Amygdala (tissue), 56 donors: ENCODE measurements at regions not wholly inside any gene's neighbourhood (a gene's known extent, or its start where the extent isn't known, plus 50 kb on each side); places are given as distances from the start of the nearest gene placed in this dataset.
A peak's percentile ranks its signal among the peaks of the same experiment; 100 is the strongest.

Source experiments
- DNase-seq, 56 donors: peaks; one replicate each; lab custom pipeline; 2025; lab: John Stamatoyannopoulos, UW

DNA sequence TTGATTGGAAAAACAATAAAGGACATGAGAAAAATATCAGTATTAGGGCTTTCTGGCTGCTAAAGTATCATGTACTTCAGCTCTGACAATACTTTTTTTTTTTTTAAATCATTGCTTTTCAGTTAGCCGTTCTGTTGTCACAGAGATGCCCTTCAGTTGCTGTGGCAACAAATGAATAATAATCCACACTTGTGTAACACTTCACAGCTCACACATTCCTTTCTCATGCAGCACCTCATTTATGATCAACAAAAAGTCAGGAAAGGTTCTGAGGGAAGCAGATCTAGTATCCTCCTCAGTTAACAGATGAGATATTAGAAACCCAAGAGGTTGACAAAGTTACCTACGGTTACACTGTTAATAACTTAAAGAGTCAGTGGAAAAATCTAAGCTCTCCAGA lies 444.2 kb upstream of the SLIT2 start:
- no peak for DNase-seq

DNA sequence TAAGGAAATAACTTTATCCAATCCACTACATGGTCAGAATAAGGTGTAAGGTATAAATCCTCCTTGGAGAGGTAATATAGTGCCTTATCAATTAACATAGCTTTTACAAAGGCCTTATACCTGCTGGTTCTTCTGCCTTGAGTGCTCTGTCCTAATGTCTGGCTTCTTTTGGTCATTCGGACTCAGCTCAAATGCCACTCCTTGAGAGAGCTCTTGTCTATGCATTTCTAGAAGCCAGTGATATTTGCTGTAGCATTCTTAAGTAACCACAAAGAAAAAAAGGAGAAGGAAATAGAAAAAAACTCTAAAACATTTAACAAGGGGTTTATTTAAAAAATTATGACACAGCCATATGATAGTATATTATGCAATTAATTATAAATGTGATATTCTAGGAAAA lies 444.8 kb upstream of the SLIT2 start:
- no peak for DNase-seq

DNA sequence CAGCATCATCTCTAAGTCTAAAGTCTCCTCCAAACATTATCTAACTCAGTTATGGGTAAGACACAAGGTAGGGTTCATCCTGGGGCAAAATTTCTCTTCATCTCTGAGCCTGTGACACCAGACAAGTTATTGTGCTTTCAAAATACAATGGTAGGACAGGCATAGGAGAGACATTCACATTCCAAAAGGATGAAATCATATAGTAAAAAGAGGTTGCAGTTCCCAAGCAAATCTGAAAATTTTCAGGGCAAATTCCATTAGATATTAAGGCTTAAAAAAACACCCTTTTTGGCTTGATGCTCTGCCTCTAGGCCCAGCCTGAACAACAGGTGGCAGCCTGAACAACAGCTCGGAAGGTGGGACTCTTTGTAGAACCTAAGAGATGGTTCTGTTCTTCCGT lies 448.3 kb upstream of the SLIT2 start:
- DNase-seq, result no peak

DNA sequence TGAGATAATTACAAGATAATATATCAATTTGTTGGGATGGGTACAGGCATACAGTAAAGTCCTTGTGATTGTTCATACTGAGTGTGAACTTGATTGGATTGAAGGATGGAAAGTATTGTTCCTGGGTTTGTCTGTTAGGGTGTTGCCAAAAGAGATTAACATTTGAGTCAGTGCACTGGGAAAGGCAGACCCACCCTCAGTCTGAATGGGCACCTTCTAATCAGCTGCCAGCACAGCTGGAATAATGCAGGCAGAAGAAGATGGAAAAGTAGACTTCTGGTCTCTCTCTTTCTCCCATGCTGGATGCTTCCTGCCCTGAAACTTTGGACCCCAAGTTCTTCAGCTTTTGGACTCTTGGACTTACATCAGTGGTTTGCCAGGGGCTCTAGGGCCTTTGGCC lies 457.9 kb upstream of the SLIT2 start:
- DNase-seq, result no peak

DNA sequence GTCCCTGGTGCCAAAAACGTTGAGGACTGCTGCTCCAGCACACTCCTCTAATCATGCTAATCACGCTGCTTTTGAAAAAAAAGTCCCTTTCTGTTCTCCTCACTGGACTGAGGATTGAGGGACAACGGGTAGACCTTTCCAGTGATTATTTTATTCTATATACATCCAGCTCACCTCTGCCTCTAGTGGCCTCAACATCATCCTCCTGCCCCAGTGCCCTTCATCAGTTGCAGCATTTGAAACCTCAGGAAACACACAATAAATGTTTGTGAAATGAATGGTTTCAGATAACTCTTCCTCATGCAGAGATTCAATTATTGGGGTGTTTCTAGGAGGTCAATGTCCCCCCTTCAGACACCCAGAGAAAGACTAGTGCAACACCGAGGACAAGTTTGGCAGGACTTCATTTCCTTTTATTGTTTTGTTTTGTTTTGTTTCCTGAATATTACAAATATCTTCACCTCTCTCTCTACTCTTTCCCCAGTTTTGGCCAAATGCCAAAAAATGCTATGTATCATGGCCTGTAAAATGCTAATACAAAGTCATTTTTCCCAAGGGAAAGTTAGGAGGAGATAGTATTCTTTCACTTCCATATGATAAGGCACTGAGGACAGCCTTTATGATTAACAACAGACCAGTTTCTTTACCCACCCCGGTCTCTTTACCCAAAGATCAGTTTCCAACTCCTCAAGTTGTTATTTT lies 460.1 kb upstream of the SLIT2 start:
- no peak for DNase-seq

DNA sequence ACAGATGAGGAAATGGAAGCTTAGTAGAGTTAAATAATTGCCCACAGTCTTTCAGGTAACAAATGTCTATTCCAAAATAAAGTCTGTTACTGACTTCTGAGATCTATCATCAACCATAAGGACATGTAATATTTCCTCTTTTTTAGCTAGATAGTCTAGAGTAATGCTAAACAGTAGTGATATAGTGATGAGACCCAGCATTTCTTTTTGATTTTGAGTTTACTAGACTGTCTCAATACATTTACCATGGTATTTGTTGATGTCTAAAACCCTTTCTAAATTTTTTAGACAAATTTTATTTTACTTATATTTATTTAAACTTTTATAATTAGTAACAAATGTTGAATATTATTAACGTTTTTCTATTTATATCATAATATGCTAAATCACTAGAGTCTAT lies 465.1 kb upstream of the SLIT2 start:
- DNase-seq, result no peak

DNA sequence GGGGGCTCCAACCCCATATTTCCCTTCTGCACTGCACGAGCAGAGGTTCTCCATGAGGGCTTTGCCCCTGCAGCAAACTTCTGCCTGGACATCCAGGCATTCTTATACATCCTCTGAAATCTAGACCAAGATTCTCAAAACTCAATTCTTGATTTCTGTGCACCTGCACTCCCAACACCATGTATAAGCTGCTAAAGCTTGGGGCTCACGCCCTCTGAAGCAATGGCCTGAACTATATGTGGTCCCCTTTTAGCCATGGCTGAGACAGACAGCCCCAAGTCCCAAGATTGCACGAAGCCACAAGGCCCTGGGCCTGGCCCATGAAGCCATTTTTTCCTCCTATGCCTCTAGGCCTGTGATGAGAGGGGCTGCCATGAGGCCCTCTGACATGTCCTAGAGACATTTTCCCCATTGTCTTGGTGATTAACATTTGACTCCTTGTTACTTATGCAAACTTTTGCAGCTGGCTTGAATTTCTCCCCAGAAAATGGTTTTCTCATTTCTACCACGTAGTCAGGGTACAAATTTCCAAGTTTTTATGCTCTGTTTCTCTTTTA lies 468.0 kb upstream of the SLIT2 start:
- no peak for DNase-seq

DNA sequence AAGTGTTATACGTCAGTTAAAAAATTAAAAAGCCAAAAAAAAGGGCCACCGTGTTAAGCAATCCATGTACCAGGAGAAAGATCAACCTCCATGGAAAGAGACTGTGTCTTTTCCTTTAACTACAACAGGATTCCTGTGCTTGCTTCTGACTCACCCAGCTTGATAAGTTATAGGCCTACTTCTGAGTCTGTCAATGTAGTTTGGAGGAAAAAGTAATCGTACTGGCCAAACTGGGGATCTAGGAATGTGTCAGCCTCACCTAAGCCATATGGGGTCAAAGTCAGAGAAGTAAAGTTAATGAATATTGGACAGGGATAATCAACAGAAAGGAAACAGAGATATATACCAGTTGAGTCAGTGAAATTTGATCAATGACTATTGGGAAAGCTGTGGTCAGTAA lies 470.8 kb upstream of the SLIT2 start:
- no peak for DNase-seq

DNA sequence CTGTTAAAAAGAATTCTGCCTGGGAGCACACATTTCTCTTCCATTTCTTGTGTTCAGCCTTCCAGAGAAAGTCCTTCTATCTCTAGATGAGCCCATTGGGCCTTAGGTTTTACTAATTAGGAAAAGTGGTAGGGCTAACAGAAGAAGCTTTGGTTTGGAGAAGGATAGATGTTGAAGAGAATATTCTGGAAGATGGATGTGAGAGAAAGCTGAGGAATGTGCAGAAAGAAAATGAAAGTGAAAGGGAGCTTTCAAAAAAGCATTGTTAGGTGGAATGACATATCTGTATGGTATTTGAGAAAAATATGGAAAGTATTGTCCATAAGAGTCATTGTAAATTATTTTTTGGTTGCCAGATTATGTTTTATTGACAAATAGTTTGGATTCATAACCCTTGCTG lies 474.8 kb upstream of the SLIT2 start:
- no peak for DNase-seq

DNA sequence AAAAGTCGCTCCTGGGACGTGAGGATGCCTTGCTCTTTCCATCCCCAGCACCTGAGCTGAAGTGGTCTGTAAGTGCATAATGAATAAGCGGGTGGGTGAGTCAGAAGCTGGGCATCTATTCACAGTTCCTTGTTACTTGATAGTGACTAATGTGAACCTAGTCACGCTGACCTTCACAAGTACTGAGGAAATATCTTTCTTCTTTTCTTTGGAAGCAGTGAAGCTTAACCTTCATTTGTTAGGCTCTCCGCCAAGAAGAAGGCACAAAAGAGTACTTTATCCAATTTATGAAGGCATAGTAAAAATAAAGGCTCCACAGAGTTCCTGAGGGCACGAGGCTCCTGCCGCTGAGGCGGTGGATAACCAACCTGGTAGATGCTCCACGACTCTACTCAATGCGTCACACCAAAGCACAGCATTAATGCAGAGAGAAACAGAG lies 475.7 kb upstream of the SLIT2 start:
- peak in 3 of 56 donors; percentile 0 to 18 (median 0) for DNase-seq

DNA sequence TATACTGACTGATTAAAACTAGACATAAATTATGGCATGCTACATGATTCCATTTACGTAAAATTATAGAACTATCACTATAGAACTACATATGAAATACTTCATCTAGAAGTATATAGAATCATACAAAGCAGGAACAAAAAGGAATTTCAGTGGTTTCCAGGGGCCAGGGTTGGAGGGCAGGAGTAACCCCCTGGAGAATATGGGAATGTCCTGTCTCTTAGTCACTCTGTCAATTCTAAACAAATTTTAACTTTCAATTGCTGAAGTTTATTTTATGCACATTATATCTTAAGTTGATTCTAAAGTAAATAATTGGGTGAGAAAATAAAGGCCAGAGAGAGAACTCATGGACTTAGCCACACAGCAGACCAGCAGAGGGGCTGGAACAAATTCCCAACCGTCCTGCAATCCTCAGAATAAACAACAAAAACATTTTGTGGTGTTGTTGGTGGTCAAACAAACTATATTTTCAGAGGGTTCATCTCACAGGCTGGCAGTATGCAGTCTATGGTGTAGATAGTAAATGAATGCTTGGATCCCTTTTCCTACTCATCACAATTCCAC lies 476.9 kb upstream of the SLIT2 start:
- DNase-seq, result no peak

DNA sequence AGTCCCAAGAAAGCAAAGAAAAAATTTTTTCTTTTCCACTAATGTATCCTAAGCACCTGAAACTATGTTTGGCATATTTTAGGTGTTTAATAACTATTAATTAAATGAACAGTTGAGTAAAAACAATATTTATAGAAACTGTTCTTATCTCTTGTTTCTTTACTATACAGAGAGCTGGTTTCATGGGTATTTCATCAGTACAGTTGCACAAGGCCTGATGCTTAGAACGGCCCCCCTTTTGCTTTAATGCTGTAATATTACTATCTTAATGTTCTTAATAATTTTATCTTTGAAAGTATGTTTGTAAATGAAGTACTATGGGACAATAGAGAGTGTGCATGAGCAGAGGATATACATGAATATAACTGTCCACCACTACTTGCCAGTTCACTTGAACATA lies 479.1 kb upstream of the SLIT2 start:
- DNase-seq, result no peak

DNA sequence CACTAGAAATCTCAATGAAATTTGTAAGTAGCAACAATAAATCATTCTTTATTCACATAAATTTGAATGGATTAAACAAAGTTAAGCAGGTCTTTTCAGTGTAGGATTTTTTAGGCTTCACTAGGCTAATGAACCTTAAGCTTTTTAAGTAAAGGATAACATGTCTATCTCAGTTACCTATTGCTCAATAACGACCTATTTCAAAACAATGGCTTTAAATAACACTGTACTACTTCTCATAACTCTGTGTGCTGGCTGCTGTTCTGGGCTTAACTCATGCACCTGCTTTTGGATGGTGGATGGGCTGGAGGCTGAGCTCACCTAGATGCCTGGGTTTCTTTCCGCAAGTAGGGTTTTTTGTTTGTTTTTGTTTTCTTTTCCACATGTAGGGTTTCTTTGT lies 495.0 kb upstream of the SLIT2 start:
- DNase-seq, result no peak

DNA sequence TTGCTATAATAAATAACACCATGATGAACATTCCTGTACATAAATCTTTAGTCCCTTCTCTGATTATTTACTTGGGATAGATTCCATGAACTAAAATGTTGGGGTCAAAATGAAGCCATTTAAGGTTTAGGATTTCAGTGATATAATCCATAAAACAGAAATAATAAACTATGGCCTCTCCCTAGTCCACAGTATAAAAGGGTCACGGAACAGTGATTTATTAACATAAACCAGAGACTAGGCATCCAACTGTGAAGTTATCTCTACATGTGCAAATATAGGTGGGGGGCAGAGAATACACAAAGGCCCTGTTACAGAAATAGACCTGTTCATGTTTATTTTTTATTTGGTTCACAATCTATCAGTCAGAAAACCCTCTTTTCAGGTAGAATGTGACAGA lies 499.1 kb upstream of the SLIT2 start:
- no peak for DNase-seq

DNA sequence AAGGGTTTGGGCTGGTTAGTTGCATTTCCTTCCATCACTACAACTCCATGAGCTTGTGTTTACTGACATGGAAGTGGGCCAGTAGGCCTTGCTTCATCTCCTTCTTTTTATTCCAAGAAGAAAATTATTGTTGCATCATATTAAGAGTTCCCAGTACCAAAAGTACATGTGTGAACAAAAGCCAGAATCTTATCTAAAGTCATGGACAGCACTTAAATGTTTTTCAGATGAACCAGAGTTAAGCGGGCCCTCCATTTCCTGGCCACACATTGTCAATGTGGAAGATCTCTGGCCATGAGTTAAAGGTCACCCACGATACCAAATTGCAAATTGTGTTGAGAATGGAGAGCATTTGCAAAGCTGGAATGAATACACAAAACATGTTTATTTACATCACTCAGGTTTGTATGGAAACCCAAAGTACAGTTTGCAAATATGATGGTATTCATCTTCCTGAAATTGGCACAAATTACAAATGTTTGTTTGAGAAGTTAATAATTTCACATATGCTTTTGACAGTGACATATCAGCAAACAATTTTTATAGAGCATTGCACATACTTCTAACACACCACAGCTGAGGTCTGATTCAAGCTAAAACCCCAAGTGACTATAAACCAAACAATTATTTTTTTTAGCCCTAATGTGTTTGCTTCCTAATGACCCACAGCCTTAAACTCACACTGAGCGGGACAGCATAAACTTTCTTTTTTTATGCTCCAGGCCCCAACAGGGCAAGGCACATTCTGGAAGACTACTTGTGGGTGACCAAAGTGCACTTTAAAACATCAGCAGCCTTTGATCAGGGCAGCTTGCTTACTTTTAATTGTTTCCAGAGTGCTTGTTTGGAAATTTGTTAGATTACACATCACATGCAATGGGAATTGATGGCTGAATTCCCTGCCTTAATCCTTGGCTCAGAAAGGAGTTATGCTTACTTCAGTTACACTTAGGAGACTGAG lies 502.9 kb upstream of the SLIT2 start:
- DNase-seq, result no peak

DNA sequence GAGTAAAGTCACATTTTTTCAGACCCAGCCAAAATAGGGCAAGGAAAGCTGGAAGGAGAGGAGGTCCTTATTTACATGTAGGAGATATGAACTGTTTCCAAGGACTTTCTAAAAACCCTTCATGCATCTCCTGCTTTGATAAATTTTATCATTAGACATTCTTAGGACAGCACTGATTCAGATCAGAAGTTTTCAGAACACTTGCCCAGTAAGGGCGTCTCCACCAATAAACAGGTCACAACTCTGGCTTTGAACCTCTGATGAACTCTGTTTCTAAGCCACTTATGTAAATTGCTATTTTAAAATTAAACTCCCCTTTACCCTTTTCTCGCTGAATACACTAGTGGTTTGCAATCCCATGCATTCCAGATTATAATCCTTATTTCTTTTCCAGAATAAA lies 505.3 kb upstream of the SLIT2 start:
- no peak for DNase-seq

DNA sequence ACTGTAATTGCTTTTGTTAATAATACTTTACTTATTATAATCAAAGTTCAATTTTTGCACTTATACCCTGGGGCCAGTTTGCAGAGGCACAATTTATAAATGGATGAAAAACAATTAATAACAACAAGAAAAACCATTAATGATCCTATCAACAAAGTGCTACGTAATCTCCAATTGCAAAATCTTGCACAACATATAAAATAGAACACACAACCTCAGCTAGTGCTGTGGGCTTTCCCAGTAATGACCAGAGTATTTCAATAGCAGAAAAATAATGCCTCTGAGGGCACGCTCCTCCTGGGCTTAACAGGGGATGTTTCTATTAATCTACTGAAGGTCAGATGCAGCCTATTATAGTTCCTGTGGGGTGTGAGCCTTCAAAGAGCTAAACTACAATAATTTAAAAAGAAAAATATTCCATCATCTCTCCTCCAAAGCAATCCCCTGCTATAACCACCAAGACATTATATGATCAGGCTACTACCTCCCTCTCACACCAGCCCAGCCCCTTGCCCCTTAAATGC lies 508.5 kb upstream of the SLIT2 start:
- no peak for DNase-seq

DNA sequence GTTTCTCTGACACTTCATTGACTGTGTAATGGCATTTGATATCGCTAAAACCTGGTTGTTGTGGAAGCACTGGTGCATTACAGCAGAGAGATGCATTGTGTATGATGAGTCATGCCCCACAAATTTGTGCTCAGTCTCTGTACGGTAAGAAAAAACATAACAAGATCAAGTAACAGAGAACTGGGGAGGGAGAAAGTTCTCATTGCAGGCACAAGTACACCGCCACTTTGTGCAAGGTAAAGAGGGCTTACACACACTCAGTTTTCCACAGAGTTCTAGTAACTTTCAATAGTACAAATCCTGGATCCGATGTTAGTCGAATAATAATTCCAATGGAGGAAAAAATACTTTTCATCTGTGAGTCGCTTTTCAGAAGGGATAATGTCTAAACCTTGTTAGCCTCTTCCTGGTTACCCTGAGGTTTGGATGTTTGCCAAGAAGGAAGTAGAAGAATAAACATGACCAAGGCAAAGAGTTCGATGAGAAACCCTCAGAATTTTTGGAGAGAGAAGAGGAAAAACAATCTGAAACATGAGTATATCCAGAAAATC lies 512.5 kb upstream of the SLIT2 start:
- DNase-seq, result no peak

DNA sequence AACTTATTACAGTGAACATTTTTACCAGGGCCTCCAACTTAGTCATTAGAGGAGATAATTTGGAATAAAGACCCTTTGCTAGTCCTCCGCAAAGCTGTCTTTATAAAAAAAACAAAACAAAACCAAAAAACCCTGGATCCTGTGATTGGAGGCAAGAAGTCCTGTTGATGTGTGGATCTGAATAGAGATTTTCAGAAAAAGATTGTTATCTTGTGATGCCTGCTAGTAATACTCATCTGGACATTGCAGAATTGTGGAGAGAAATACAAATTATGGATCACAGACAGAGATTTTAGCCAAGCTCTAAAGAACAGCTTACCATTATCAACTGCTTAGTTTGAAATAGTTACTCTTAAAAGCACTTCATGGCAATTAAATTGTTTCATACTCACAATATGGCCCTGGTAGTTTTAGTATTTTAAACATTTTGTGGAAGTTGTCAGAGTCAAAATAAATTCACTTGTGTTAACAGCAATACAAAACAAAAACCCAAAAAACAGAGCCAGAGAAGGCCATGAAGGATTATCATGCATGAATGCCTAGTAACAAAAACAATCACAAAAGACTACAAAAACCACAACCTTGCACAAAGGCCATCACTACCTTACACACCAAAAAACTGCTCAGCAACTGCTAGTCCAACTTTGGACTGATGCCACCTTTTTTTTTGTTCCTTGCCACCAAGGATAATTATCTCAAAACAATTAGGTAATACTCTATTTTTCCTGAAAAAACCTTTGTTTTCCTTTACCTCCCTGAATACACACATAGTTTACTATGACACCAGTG lies 514.5 kb upstream of the SLIT2 start:
- DNase-seq, result no peak

DNA sequence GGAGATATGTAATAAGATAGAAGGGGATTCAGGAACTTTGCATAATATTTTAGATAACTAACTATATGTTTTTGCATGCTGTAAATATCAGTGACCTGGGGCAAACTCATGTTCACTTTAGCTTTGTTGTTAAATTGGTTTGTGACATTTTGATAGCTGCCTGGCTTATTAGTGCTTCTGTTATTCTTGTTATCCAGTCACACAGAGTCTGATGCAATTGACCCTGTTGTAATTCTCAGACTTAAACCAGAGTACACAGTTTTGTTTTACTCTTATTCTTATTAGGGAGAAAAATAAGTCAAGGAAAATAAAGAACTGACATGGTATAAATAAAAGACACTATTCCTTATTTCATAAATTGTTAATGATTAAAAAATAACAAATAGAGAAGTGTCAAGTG lies 516.7 kb upstream of the SLIT2 start:
- DNase-seq, result no peak
